Spleen (tissue), 11 donors: ENCODE measurements at regions not wholly inside any gene's neighbourhood (a gene's known extent, or its start where the extent isn't known, plus 50 kb on each side); places are given as distances from the start of the nearest gene placed in this dataset.

Experiments used
- DNase-seq: peaks from one replicate; pipeline ENCODE4 v3.0.0-alpha.2; 2020
- H3K27ac ChIP-seq, 8 donors: fragments of 200-600 bp; sonication (generic) in 7 of 8; 1 replicate in 4 of 8; 2 replicates in 4 of 8; pipeline versions ENCODE4 v1.5.0 to v1.8.0; 2016 to 2021; ENCODE audit warnings: inconsistent platforms in 4 of 8, mild to moderate bottlenecking in 4 of 8, moderate library complexity in 1 of 8
- H3K27me3 ChIP-seq, 7 donors: fragments of 200-600 bp; sonication (generic) in 6 of 7; replicated peaks in 1 of 7; 1 replicate in 4 of 7; 2 replicates in 3 of 7; pipeline versions ENCODE4 v1.5.0 to v1.8.0; 2016 to 2021; ENCODE audit warnings: inconsistent platforms in 3 of 7, mild to moderate bottlenecking in 1 of 7
- H3K36me3 ChIP-seq, 6 donors: fragments of 200-600 bp; sonication (generic) in 5 of 6; 1 replicate in 4 of 6; 2 replicates in 2 of 6; pipeline versions ENCODE4 v1.5.0 to v1.8.0; 2016 to 2021; ENCODE audit warnings: inconsistent platforms in 2 of 6
- H3K4me1 ChIP-seq, 6 donors: fragments of 200-600 bp; sonication (generic) in 5 of 6; 1 replicate in 3 of 6; 2 replicates in 3 of 6; pipeline versions ENCODE4 v1.5.0 to v1.8.0; 2016 to 2021; ENCODE audit warnings: inconsistent platforms in 3 of 6
- H3K4me3 ChIP-seq, 8 donors: fragments of 200-600 bp; sonication (generic) in 7 of 8; 1 replicate in 4 of 8; 2 replicates in 4 of 8; pipeline versions ENCODE4 v1.5.0 to v1.8.0; 2016 to 2021; ENCODE audit warnings: inconsistent platforms in 4 of 8, mild to moderate bottlenecking in 4 of 8, moderate library complexity in 2 of 8
- H3K9me3 ChIP-seq, 8 donors: fragments of 200-600 bp; sonication (generic) in 7 of 8; 1 replicate in 4 of 8; 2 replicates in 4 of 8; pipeline versions ENCODE4 v1.5.0 to v1.8.0; 2016 to 2021; ENCODE audit warnings: inconsistent platforms in 4 of 8
- CTCF ChIP-seq, 11 experiments: fragments of 200-600 bp in 7 of 11; fragments of 450-650 bp in 4 of 11; sonication (generic) in 4 of 11; IDR thresholded peaks in 8 of 11; conservative IDR thresholded peaks in 3 of 11; 1 replicate in 7 of 11; 2 replicates in 4 of 11; pipeline versions ENCODE4 v1.4.0 to v1.8.0; 2016 to 2021; ENCODE audit warnings: antibody characterized with exemption in 11 of 11, inconsistent platforms in 4 of 11, mild to moderate bottlenecking in 1 of 11
- POLR2A ChIP-seq, 3 donors: fragments of 450-650 bp; IDR thresholded peaks; one replicate each; pipeline ENCODE4 v1.5.1; 2017; ENCODE audit warnings: antibody characterized with exemption in 3 of 3, mild to moderate bottlenecking in 1 of 3
- POLR2AphosphoS5 ChIP-seq, 3 donors: sonication (generic); formaldehyde crosslinking; IDR thresholded peaks; one replicate each; pipeline ENCODE4 v1.5.1; 2017; ENCODE audit warnings: antibody characterized with exemption in 3 of 3
- WGBS, 5 donors: extraction: QIAGEN DNeasy Blood & Tissue Kit in 3 of 5; methylation state at CpG; one replicate each; pipeline versions ENCODE4 v1.1.5 to v1.1.7; 2013 to 2018; 5-methylcytosine and 5-hydroxymethylcytosine counted together
- intact Hi-C: fragments of 100-400 bp; cut with DNase I; formaldehyde crosslinking; loops from one replicate; pipeline ENCODE4 v1.15.0; 2023; ENCODE audit warnings: low total_unique reads
- donor health status: healthy with polysubstance abuse.
- donor health status: DM: no; HTN: no; CAD: no; lungs with moderate emphysema.
- donor health status: DM: no; HTN: no; CAD: no.
- donor health status: Bipolar disorder and iron deficiency.
- donor health status: healthy.
- donor health status: DM: no; HTN: no; CAD: no.
- donor health status: DM: yes; HTN: yes; CAD: no.

GRCh38 chr1:228927946-228928898 lies 192.9 kb downstream of the RHOU start:
- no peak overlapping the region for H3K4me3 ChIP-seq
- WGBS, 5 donors: 73 to 87% (median 79%) methylated on average over 12 of the region's 12 CpGs

GRCh38 chr1:228929476-228930027 lies 194.3 kb downstream of the RHOU start:
- Histone ChIP-seq H3K9me3 (peaks cover 0 to 19% (median 12%) of the 10 kb centered on the region in 8 donors), H3K27ac (no peak overlapping the region), H3K4me1 (no peaks in the 10 kb centered on the region), H3K36me3 (no peaks in the 10 kb centered on the region), H3K4me3 (no peak overlapping the region), H3K27me3 (no peaks in the 10 kb centered on the region)
- WGBS, 5 donors: 90 to 96% (median 92%) methylated on average over 4 of the region's 4 CpGs
- no peak for DNase-seq
- no peak for TF ChIP-seq CTCF (IDR thresholded peaks at IDR 0.05 in 8 of 11, conservative IDR thresholded peaks at IDR 0.05 in 3 of 11)
- TF ChIP-seq POLR2AphosphoS5 (IDR thresholded peaks at IDR 0.05): no peak
- no peak for TF ChIP-seq POLR2A (IDR thresholded peaks at IDR 0.05)
- intact Hi-C loops: no loop called here

More at GRCh38 chr1:228927946-228928898, 192.9 kb downstream of the RHOU start:
- no peak for DNase-seq
- TF ChIP-seq POLR2AphosphoS5 (IDR thresholded peaks at IDR 0.05): no peak
- no peak for TF ChIP-seq CTCF (IDR thresholded peaks at IDR 0.05 in 8 of 11, conservative IDR thresholded peaks at IDR 0.05 in 3 of 11)
- TF ChIP-seq POLR2A (IDR thresholded peaks at IDR 0.05): no peak
- no peaks in the 10 kb centered on the region for H3K4me1 ChIP-seq
- H3K27ac ChIP-seq: no peak overlapping the region
- intact Hi-C loops: no loop called here
- H3K27me3 ChIP-seq: no peaks in the 10 kb centered on the region
- H3K36me3 ChIP-seq: no peaks in the 10 kb centered on the region
- peaks cover 0 to 19% (median 12%) of the 10 kb centered on the region in 8 donors for H3K9me3 ChIP-seq

GRCh38 chr1:228930479-228930957 lies 195.2 kb downstream of the RHOU start:
- DNase-seq: no peak
- WGBS, 5 donors: 67 to 78% (median 73%) methylated on average over 10 of the region's 10 CpGs
- no peak overlapping the region for H3K27ac ChIP-seq

More at GRCh38 chr1:228930479-228930957, 195.2 kb downstream of the RHOU start:
- TF ChIP-seq POLR2AphosphoS5 (IDR thresholded peaks at IDR 0.05) (no peak), POLR2A (IDR thresholded peaks at IDR 0.05) (no peak), CTCF (IDR thresholded peaks at IDR 0.05 in 8 of 11, conservative IDR thresholded peaks at IDR 0.05 in 3 of 11) (no peak)
- peaks cover 0 to 15% (median 11%) of the 10 kb centered on the region in 8 donors for H3K9me3 ChIP-seq
- H3K36me3 ChIP-seq: no peaks in the 10 kb centered on the region
- peaks cover 0 to 3% (median 1%) of the 10 kb centered on the region in 6 donors for H3K4me1 ChIP-seq
- no peak overlapping the region for H3K4me3 ChIP-seq
- intact Hi-C loops: no loop called here
- H3K27me3 ChIP-seq: no peaks in the 10 kb centered on the region
